ENCODE measurements at regions not wholly inside any gene's neighbourhood (a gene's known extent, or its start where the extent isn't known, plus 50 kb on each side); places are given as distances from the start of the nearest gene placed in this dataset.
"Not testable (repeated sequence)": the region's sequence is repeated elsewhere in the genome, so short reads cannot be mapped to it uniquely, and the experiment has no call there.

GRCh38 chr5:91534332-91534731, 151.2 kb upstream of the ARRDC3 start:
- DNase-seq, result no peak

DNA sequence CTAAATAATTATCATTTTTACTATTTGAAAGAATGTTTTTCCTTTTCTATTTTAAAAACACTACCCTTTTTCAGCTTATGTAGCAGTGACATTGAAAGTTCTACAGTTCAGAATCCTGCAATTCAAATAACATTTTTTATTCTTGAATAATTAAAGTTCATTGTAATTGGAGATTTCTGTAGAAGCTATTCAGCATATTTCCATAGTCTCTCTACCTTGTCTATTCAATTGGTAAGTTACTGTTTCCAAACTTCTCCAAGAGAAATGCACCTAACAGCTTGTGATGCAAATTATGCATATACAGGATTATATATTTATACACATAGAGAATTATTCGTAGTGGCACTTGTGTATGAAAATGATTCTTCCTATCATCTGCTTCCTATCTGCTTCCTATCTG, 149.7 kb upstream of the ARRDC3 start:
- no peak for DNase-seq

DNA sequence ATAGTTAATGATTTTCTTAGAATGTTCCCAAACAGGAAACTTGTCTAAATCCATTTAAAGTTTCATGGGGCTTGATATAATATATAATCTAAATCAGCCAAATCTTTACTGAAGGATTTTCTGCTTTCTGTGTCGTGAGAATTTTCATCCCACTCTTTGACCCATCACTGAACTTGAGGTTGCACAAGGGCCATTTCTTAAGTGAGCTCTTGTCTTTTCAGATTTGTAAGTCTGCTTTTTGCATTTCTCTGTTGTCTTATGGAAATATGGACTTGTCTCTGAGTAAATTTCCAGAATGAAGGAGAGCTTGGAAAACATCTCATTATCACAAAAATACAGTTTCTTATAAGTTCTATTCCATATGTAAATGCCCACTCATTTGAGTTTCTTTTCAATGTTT, 149.2 kb upstream of the ARRDC3 start:
- DNase-seq, result no peak

- DNase-seq, result no peak
Observed at GRCh38 chr5:91528831-91529230, 145.7 kb upstream of the ARRDC3 start.

DNA sequence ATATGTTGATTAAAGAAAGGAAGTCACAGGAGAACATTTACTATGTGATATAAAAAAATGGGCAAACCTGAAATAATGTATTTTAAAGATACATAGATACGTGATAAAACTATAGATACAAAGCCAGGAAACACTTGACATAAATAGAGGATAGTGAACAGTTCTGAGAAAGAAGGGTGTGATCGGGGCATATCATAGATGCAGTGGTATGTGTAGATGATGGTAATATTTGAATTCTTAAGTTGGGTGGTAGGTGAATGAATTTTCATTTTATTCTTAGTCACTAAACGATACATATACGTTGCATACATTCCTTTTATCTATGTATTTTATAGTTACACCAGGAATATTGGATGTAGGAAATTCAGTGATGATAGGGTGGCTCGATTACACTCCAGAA, 138.7 kb upstream of the ARRDC3 start:
- DNase-seq, result no peak

DNA sequence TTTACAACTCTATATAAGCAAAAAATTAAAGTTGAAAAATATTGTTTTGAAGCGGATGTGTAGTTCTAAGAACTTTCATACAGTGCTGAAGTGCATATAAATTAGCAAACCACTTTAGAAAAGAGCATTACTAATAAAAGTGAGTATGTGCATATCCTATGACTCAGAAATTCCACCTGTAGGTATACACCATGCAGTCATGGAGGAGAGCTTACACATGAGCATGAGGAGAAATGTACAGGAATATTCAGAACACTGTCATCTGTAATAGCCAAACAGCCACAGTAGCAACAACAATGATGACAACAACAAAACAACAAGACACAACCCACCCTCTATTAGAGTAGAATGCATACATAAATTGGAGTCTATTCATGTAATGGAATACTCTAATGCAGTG, 138.2 kb upstream of the ARRDC3 start:
- no peak for DNase-seq

- DNase-seq, result no peak
Observed at GRCh38 chr5:91514400-91514799, 131.3 kb upstream of the ARRDC3 start.

DNA sequence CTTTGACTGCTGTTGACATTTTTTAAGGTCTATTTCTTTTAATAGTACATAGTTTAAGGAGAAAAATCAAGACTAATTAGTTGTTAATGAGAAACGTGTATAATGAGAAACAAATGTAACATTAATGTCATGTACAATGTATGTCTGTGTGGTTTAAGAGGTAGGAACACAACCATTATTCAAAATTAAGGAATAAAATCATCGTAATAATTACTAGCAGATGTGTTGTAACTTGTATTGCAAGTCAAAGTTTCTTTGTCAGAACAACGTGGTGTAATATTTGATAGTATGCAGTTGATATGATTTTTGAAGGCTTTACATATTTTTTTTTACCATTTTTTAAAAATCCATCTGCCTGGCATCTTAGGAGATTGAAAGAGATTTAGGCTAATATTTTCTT, 120.2 kb upstream of the ARRDC3 start:
- no peak for DNase-seq

GRCh38 chr5:91500758-91501157, 117.6 kb upstream of the ARRDC3 start:
- no peak for DNase-seq

DNA sequence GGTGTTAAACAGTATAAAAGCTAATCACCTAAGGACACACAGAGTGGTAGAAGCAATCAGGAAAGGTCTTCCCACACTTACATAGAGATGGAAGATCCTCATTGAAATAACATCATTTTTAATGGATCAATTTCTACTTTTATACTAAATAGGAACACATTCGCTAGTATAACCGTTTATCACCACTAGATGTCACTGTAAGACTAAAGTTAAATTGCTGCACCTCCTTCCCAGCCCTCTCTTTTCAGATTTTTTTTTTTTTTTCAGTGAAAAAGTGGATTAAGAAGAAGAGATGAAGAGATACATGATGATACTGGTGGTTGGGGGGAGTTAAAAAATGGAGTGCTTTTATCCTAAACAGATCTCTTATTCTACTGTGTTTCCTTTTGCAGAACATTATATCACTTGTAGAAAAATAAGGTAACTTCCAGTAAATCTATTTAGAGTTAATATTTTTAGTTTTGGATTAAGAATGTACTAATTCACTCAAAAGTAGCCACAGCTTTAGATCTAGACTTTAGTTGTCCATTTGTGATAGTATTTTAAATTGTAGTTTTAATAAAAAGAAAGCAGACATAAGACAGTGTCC, 116.9 kb upstream of the ARRDC3 start:
- peak; percentile 47 for DNase-seq

GRCh38 chr5:91495699-91496098, 112.6 kb upstream of the ARRDC3 start:
- DNase-seq, result no peak

GRCh38 chr5:91494447-91494996, 111.4 kb upstream of the ARRDC3 start:
- DNase-seq, result no peak

GRCh38 chr5:91493086-91493485, 110.0 kb upstream of the ARRDC3 start:
- no peak for DNase-seq

GRCh38 chr5:91491229-91491628, 108.1 kb upstream of the ARRDC3 start:
- no peak for DNase-seq

DNA sequence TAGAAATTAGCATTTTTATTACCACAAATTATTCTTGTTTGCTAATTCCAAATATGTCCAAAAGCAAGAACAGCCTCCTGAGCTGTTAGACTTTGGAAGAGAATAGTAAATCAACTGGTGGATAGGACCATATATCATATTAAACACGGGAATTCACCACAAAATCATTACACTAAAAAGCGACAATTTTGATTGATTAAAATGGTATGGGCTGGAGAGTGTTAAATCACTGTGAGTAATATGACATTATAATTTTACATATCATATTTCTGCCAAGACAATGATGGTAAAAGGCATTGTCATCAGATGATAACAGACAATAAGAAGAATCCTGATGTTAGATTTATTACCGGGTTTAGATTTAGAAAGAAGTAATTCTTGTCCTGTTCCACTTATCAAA, 107.2 kb upstream of the ARRDC3 start:
- DNase-seq, result no peak

- DNase-seq, result no peak
Observed at GRCh38 chr5:91487420-91487819, 104.3 kb upstream of the ARRDC3 start.

- peak; percentile 12 for DNase-seq
Observed at GRCh38 chr5:91486638-91487037, 103.5 kb upstream of the ARRDC3 start.

DNA sequence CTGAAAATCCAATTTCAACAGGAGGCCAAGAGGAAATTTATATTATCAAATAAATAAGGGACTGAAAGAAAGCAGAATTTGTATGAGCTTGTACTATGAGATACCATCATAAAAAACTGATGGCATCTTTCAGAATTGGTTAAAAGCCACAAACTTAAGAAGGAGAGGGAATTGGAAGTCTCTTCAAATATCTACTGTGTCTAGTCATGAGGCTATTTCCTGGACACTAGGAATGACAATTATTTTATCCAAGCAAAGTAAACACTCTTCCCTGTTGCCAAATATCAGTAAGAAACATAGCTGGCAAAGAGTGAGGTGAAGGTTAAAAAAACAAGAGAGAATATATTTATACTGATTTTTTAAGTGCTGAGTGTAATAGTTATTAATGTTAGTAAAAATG, 101.5 kb upstream of the ARRDC3 start:
- no peak for DNase-seq

- not testable (repeated sequence) for DNase-seq
Observed at GRCh38 chr5:91479376-91479775, 96.3 kb upstream of the ARRDC3 start.

- DNase-seq, result no peak
Observed at GRCh38 chr5:91478096-91478495, 95.0 kb upstream of the ARRDC3 start.

GRCh38 chr5:91477408-91477807, 94.3 kb upstream of the ARRDC3 start:
- no peak for DNase-seq

GRCh38 chr5:91474201-91474600, 91.1 kb upstream of the ARRDC3 start:
- no peak for DNase-seq

DNA sequence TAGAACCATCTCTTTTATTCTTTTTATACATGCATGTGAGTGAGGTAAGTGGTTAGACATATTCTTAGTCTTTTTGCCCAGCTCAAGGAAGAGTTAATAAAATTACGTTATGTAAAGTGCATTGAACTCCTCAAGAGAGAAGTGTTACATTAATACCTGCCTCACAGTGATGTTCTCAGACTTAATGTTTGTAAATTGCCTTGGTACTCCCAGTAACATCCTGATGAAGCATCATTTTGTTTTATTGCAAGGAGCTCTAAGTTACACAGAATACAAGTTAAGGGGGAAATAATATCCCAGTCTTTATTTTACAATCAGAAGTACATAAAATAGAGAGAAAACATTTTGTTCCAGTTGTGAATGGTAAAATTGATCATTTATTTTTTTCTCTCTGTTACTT, 89.5 kb upstream of the ARRDC3 start:
- no peak for DNase-seq

DNA sequence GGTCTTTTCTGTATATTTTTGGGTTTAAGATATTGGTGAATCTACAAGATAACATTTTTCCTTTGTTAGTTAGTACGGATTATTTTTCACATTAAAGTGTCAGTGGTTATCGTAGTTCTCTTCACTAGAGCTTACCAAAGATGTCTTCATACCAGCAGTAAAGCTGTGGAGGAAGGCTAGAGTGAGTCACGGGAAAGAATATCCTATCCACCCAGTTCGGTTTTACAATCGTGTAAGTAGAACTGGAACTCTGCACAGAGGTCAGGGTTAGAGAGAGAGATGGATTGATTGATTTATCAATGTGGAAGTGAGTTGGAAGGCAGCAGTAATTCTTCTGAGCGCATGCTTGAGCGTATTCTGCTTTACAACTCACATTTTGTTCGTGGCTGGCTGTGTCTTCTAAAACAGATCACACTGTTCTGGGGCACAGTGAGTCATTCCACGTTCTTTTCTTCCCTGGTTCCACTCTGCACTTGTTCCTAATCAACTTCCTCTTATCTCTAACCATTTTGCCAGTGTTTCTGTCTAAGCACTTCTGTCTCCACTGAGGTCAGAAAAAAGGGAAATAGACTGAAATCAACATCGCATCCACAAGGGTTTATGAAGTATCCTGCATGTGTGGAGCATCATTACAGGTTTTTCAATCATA, 86.5 kb upstream of the ARRDC3 start:
- DNase-seq, result no peak
